ENCODE measurements at regions not wholly inside any gene's neighbourhood (a gene's known extent, or its start where the extent isn't known, plus 50 kb on each side); places are given as distances from the start of the nearest gene placed in this dataset.

DNA sequence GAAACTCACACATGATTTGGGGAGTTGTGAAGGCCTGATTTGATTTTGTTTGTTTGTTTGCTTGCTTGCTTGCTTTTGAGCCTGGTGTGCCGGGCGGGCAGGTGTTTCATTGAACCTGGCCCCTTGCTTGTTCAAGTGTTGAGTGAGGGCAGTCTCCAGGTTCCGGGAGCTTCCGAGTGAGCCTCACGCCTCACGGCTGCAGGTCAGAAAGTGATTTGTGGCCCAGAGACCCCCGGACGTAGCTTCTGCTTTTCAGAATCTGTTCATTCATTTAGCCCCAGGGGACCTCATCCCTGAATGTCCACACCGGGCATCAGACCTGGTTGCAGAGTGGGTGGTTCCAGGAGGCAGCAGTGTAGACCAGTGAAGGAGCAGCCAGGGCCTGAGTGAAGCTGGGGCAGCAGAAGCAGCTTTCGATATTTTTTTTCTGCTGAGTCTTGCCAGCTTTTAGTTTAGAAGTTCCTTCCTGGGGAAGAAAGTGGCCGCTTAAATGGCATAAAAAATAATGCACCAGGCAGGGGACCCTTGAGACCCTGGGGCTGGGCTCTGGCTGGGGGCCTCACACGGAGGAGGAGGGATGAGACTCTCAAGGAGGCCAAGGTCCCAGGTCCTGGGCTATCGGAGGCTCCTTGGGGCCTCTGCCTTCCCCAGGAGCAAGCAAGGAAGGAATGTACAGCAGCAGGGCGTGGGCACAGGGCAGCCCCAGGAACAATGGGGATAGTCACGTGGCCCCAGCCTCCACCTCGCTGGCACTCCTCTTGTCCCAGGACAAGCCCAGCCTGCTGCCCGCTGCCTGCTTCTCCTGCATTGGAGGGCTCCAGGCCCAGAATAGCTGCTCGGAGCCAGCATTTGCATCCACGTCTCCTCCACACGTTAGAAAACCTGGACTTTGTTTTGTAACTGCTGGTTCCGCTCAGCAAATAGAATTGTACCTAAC, 89.2 kb upstream of the BHLHE23 start:
- TF ChIP-seq EZH2 (IDR thresholded peaks at IDR 0.05; ENCODE audit: insufficient read depth, poor library complexity, severe bottlenecking), result no peak
- TF ChIP-seq EZH2phosphoT487 (IDR thresholded peaks at IDR 0.05; ENCODE audit: insufficient read depth, low read depth), result no peak
